ENCODE measurements at regions not wholly inside any gene's neighbourhood (a gene's known extent, or its start where the extent isn't known, plus 50 kb on each side); places are given as distances from the start of the nearest gene placed in this dataset.

- TF ChIP-seq CTCF (IDR thresholded peaks at IDR 0.05 in 4 of 5, conservative IDR thresholded peaks at IDR 0.05 in 1 of 5) (no peak), POLR2A (IDR thresholded peaks at IDR 0.05) (no peak)
These were observed 185.7 kb downstream of the PLK2 start for GRCh38 chr5:58274191-58274590.
